NCI-H526 treated with DMSO at 0.1 percent for 48 hours (cell line): ENCODE measurements at regions not wholly inside any gene's neighbourhood (a gene's known extent, or its start where the extent isn't known, plus 50 kb on each side); places are given as distances from the start of the nearest gene placed in this dataset.

Experiments used
- DNase-seq: peaks from one replicate; lab custom pipeline; 2025; lab: John Stamatoyannopoulos, UW

GRCh38 chr18:30527917-30528316 is 514.6 kb downstream of the DSC3 start:
- no peak for DNase-seq

GRCh38 chr18:30527226-30527625 is 515.3 kb downstream of the DSC3 start:
- no peak for DNase-seq

- DNase-seq, result no peak
Measured at GRCh38 chr18:30522288-30522929, 520.1 kb downstream of the DSC3 start.

- DNase-seq, result no peak
Measured at GRCh38 chr18:30514059-30514458, 528.5 kb downstream of the DSC3 start.

- DNase-seq, result no peak
Measured at GRCh38 chr18:30512872-30513271, 529.7 kb downstream of the DSC3 start.

- no peak for DNase-seq
Measured at GRCh38 chr18:30510882-30511281, 531.7 kb downstream of the DSC3 start.

- no peak for DNase-seq
Measured at GRCh38 chr18:30501594-30501993, 540.9 kb downstream of the DSC3 start.

- DNase-seq, result no peak
Measured at GRCh38 chr18:30500240-30500945, 542.1 kb downstream of the DSC3 start.

- DNase-seq, result no peak
Measured at GRCh38 chr18:30499721-30500120, 542.8 kb downstream of the DSC3 start.

- DNase-seq, result no peak
Measured at GRCh38 chr18:30492552-30493129, 549.9 kb downstream of the DSC3 start.

GRCh38 chr18:30491815-30492551 is 550.6 kb downstream of the DSC3 start:
- no peak for DNase-seq

- DNase-seq, result no peak
Measured at GRCh38 chr18:30489890-30490643, 552.5 kb downstream of the DSC3 start.

GRCh38 chr18:30487962-30488361 is 554.6 kb downstream of the DSC3 start:
- no peak for DNase-seq

GRCh38 chr18:30486856-30487255 is 555.7 kb downstream of the DSC3 start:
- DNase-seq, result no peak

- no peak for DNase-seq
Measured at GRCh38 chr18:30485078-30485477, 557.5 kb downstream of the DSC3 start.

- DNase-seq, result no peak
Measured at GRCh38 chr18:30481871-30482270, 560.7 kb downstream of the DSC3 start.

- peak; percentile 59 for DNase-seq
Measured at GRCh38 chr18:30469091-30469490, 573.5 kb downstream of the DSC3 start.

GRCh38 chr18:30465096-30465495 is 577.4 kb downstream of the DSC3 start:
- DNase-seq, result no peak

- no peak for DNase-seq
Measured at GRCh38 chr18:30457156-30457555, 585.4 kb downstream of the DSC3 start.

- DNase-seq, result no peak
Measured at GRCh38 chr18:30455741-30456140, 586.8 kb downstream of the DSC3 start.

GRCh38 chr18:30454920-30455319 is 587.6 kb downstream of the DSC3 start:
- DNase-seq, result no peak

- no peak for DNase-seq
Measured at GRCh38 chr18:30451981-30452380, 590.6 kb downstream of the DSC3 start.
